ENCODE measurements at regions not wholly inside any gene's neighbourhood (a gene's known extent, or its start where the extent isn't known, plus 50 kb on each side); places are given as distances from the start of the nearest gene placed in this dataset.
"Not testable (repeated sequence)": the region's sequence is repeated elsewhere in the genome, so short reads cannot be mapped to it uniquely, and the experiment has no call there.

GRCh38 chr2:187610450-187610849 lies 56.2 kb upstream of the TFPI start:
- CTCF ChIA-PET, result interaction anchor here (0.7 to 1.0 kb wide), 2 partner anchors 37 to 110 kb away, joined by 3 read pairs; no protein-coding TSS in a partner anchor
- POLR2A ChIA-PET (ENCODE audit: low non-redundant PET); H3K27ac ChIP-seq; DNase-seq (ENCODE audit: low spot score): not testable (repeated sequence)

DNA sequence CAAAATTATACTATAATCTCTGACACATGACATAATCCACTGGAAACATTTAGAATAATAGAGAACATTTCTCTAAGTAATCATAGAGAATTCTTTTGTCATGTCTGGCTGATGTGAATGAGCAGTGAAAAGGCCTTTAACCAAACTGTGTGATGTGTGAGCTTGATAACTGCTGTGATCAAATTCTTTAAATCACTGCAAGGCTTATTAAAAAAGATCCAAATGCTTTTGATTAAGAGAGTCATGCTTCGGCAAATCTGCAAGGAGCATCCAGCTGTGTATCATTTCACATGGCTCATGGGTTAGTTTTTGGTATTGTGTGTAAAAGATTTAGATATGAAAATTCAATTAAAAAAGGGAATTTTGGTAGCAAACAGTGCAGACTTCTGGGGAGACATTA lies 58.6 kb upstream of the TFPI start:
- CTCF ChIA-PET, result no interaction called here
- POLR2A ChIA-PET (ENCODE audit: low non-redundant PET), result no interaction called here
- H3K27ac ChIP-seq, result no peak overlapping the region
- TF ChIP-seq, protein P1, sequence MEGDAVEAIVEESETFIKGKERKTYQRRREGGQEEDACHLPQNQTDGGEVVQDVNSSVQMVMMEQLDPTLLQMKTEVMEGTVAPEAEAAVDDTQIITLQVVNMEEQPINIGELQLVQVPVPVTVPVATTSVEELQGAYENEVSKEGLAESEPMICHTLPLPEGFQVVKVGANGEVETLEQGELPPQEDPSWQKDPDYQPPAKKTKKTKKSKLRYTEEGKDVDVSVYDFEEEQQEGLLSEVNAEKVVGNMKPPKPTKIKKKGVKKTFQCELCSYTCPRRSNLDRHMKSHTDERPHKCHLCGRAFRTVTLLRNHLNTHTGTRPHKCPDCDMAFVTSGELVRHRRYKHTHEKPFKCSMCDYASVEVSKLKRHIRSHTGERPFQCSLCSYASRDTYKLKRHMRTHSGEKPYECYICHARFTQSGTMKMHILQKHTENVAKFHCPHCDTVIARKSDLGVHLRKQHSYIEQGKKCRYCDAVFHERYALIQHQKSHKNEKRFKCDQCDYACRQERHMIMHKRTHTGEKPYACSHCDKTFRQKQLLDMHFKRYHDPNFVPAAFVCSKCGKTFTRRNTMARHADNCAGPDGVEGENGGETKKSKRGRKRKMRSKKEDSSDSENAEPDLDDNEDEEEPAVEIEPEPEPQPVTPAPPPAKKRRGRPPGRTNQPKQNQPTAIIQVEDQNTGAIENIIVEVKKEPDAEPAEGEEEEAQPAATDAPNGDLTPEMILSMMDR (conservative IDR thresholded peaks at IDR 0.05; ENCODE audit: low read depth), result no peak
- no peak for DNase-seq (ENCODE audit: low spot score)

DNA sequence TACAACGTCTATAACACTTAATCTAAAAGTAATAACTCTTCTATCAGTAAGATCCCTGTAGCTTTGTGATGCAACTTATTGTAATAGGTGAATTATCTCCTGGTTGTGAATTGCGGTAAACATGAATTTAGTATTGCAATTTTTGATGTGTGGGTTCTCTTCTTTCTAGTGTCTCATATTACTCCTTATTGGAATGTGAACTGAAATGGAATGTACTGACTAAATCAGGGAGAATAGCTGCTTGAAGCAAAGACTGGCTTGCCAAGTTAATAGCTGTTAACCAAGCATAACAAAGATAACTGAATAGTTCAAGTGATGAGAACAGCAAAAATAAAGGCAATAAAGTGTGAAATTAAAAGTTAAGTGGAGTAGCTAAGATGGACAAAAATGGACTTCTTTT lies 60.5 kb upstream of the TFPI start:
- TF ChIP-seq, protein P1 (conservative IDR thresholded peaks at IDR 0.05; ENCODE audit: low read depth), result no peak
- H3K27ac ChIP-seq, result no peak overlapping the region
- no peak for DNase-seq (ENCODE audit: low spot score)
- ChIA-PET CTCF (interaction anchor here (0.7 kb wide), 1 partner anchor 30 kb away, joined by 3 read pairs; no protein-coding TSS in a partner anchor), POLR2A (ENCODE audit: low non-redundant PET) (no interaction called here)

- H3K27ac ChIP-seq, result no peak overlapping the region
- DNase-seq (ENCODE audit: low spot score), result no peak
- TF ChIP-seq, protein P1 (conservative IDR thresholded peaks at IDR 0.05; ENCODE audit: low read depth), result no peak
- CTCF ChIA-PET, result no interaction called here
- POLR2A ChIA-PET (ENCODE audit: low non-redundant PET), result no interaction called here
Observed at GRCh38 chr2:187615364-187615763, 61.1 kb upstream of the TFPI start.

GRCh38 chr2:187615902-187616301 lies 61.7 kb upstream of the TFPI start:
- DNase-seq (ENCODE audit: low spot score), result no peak

GRCh38 chr2:187617120-187617519 lies 62.9 kb upstream of the TFPI start:
- TF ChIP-seq, protein P1 (conservative IDR thresholded peaks at IDR 0.05; ENCODE audit: low read depth), result no peak
- POLR2A ChIA-PET (ENCODE audit: low non-redundant PET), result no interaction called here
- CTCF ChIA-PET, result no interaction called here
- no peak for DNase-seq (ENCODE audit: low spot score)
- H3K27ac ChIP-seq, result no peak overlapping the region

More at GRCh38 chr2:187615902-187616301, 61.7 kb upstream of the TFPI start:
- CTCF ChIA-PET, result no interaction called here
- POLR2A ChIA-PET (ENCODE audit: low non-redundant PET), result no interaction called here
- TF ChIP-seq, protein P1 (conservative IDR thresholded peaks at IDR 0.05; ENCODE audit: low read depth), result no peak
- H3K27ac ChIP-seq, result no peak overlapping the region

- ChIA-PET POLR2A (ENCODE audit: low non-redundant PET) (no interaction called here), CTCF (no interaction called here)
- TF ChIP-seq, protein P1 (conservative IDR thresholded peaks at IDR 0.05; ENCODE audit: low read depth), result no peak
Observed at GRCh38 chr2:187617905-187618304, 63.7 kb upstream of the TFPI start.

More at GRCh38 chr2:187617905-187618304, 63.7 kb upstream of the TFPI start:
- DNase-seq (ENCODE audit: low spot score), result no peak
- no peak overlapping the region for H3K27ac ChIP-seq

Data from RWPE1 (cell line).